NCI-H1048 (cell line): ENCODE measurements at regions not wholly inside any gene's neighbourhood (a gene's known extent, or its start where the extent isn't known, plus 50 kb on each side); places are given as distances from the start of the nearest gene placed in this dataset.
"Not testable (repeated sequence)": the region's sequence is repeated elsewhere in the genome, so short reads cannot be mapped to it uniquely, and the experiment has no call there.

ENCODE experiments used
- DNase-seq: peaks from one replicate; lab custom pipeline; 2025; lab: John Stamatoyannopoulos, UW

DNA sequence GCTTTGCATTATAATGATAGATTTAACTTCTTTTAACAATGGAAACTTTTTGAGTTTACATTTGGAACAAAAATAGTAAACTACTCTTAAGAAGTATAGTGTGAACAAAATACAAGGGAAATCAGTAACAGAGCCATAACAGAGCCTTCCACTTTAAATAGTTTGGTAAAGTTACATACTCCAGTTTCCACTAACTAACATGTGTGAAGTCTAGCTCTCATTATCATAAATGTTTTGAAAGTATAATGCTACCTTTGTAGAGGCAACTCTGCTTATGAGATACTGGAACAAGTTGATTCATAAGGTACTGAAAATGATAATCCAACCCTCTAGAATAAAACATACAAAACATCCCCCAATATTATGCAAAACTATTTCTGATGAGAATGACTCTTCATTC, 1155.1 kb upstream of the ADGRL2 start:
- no peak for DNase-seq

GRCh38 chr1:80640978-80641377, 1159.8 kb upstream of the ADGRL2 start:
- no peak for DNase-seq

DNA sequence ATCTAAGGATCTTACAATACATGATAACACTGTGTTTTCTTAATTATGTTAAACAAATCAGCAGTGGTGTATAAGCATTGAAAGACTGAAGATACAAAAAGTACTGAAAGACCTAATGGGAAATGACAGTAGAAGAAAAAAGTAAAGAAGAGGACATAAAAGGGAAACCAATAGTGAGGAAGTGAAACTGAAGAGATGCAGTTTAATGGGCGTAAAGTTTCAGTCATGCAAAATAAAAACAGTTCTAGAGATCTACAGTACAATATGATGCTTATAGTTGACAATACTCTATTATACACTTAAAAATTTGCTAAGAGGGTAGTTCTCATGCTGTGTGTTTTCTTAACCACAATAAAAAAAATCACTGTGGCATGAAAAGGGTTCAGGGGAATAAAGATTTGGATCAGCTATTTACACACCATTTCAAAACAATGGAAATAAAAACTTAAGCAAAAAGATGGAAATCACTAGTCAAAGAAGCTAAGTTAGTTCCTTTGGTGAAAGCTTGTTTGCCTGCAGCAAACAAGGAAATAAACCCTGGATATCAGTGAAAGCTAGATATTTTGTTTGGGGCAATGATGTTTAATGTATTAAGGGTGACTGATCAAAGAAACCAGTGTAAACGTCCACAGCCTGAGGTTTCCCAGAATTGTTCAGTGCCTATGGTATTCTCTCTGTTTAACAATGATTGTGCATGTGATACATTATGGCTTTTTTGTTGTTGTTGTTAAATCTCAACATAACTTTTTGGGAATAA, 1160.8 kb upstream of the ADGRL2 start:
- DNase-seq, result no peak

GRCh38 chr1:80633947-80634706, 1166.6 kb upstream of the ADGRL2 start:
- DNase-seq, result no peak

DNA sequence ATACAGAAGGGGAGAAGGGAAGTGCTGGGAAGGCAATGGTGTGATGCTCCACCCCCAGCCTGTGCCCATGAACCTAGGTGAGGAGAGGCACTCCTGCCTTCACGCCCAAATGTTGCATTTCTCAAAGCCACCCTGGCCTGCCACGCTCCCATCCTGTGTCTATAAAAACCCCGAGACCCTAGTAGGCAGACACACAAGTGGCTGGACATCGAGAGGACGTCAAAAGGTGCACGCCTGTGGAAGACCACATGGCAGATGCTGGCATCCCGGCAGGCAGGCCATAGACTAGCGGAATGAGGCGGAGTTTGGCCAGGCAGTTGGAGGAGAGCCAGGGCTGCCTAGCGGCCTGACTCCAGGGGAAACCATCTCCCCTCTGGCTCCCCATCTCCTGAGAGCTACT, 1168.5 kb upstream of the ADGRL2 start:
- DNase-seq, result no peak

DNA sequence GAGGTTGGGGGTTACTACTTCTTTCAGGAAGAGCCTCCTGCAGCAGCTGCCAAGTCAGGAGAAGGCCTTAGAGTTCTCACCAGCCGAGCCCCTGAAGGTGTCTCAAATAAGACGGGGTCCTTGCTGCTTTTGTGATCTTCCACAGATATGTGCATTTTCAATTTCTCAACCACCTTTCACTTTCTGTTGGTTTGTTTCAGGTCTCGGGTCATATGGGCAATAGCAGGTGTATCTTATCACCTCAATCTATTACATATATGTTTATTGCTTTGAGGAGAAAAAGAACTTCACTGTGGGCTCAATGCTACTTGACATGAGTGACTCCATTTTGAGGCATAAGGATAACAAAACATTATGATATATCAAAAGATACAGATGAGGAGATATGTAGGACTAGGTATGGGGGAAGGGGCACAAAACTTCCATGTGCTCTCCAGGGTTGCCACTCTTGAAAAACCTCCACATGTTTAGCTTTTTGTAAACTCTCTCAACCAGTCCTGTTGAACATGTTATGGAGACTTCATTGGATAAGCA, 1171.4 kb upstream of the ADGRL2 start:
- no peak for DNase-seq

- DNase-seq, result no peak
Measured at GRCh38 chr1:80624682-80625081, 1176.1 kb upstream of the ADGRL2 start.

- DNase-seq, result no peak
Measured at GRCh38 chr1:80607064-80607463, 1193.7 kb upstream of the ADGRL2 start.

- no peak for DNase-seq
Measured at GRCh38 chr1:80594013-80594412, 1206.7 kb upstream of the ADGRL2 start.

DNA sequence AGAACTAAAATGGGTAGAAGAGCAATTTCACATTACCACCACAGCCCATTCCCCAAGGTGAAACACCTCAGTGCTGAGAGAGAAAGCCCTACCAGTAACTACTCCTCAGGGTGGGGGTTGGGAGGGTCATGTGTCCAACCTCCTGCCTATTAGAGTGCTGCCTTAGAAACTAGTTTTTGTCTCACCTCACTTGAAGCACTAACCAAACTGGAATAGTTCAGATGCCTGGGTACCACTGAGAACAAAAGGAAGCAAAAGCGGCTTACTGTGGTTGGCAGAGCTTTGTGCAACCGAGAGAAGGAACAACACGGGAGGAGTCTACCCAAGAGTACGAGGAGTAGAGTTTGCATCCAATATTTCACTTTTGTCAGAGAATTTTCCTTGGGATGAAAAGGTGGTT, 1207.5 kb upstream of the ADGRL2 start:
- no peak for DNase-seq

- no peak for DNase-seq
Measured at GRCh38 chr1:80582980-80583379, 1217.8 kb upstream of the ADGRL2 start.

DNA sequence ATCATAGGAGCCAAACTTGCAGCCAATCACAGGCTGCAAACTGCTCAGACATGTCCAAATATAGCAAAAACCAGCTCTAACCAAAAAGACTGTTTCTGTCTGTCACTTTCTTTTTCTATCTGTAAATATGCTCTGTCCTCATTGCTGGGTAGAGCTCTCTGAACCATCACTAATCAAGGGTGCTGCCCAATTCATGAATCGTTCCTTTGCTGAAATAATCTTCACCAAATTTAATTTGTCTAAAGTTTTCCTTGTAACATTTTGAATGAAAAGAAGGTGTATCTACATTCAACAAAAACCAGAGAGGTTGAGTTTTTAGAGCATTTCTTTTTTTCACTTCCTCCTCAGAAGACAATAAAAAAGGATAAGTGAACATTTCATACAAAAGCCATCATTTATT, 1221.7 kb upstream of the ADGRL2 start:
- DNase-seq, result no peak

DNA sequence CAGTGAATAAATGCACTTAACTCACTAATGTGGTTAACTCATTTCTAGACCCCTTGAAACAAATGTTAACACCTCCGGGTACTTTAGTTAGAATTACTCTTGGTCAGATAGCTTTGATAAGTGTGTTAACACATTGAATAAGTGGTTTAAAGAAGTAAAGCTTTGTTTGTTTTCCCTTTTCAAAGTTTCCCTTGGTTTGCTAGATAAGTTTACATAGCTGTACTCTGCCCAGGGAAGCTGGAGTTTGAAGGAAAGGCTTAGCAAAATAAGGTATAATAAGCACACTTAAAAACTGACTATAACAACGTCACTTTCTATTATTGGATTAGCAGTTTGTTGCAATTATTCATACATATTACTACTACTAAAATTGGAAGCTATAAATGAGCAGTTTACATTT, 1233.9 kb upstream of the ADGRL2 start:
- DNase-seq, result no peak

DNA sequence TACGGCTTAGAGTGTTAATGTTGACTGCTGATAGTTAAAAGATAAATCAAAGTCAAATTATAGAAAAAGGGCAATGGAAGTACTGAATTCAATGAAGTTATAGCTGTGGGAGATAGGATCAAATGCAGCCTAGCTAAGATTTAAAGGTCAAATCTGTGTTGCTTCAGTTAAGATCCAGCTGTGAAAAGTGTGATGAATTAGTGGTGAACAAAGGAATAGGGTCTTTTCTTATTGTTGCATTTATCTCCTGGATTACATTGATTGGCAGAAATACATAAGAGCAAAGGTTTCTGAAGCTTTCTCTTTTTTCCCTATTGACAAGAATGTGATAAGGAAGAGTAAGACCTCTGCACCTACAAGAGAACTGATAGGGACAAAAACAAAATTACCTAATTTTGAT, 1234.6 kb upstream of the ADGRL2 start:
- no peak for DNase-seq

DNA sequence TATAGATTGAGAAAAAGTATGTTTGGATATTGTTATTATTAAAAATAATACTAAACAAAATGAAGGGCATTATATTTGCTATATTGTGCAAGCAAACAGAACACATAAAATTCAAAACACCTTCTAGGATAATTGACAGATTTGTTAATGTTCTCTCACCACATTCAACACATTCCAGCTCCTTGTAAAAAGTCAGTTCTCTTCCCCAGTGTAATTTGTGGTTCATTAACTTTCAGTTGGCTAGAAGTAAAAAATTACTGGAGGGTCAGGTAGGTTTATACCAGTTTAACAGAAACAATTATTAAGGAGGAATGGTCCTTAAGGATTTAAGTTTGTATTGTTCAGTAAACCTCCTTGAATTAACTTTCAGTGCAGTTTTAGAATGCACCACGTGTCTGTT, 1235.3 kb upstream of the ADGRL2 start:
- no peak for DNase-seq

DNA sequence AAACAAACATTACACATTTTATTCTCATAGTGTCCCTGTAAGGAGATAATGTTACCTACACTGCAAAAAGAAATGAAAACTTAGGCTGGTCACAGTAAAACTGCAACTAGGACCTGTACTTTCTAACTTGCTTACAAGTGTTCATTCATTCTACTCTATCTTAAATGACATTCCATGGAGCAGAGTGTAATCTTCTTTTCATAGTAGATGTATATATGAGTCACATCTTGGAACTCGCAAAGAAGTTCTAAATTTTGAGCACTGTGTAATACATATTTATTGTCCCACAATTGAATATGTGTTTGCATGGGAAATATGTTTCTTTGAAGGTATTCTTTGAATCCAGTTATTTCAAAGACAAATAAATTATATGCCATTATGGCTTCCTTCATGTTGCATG, 1258.5 kb upstream of the ADGRL2 start:
- no peak for DNase-seq

DNA sequence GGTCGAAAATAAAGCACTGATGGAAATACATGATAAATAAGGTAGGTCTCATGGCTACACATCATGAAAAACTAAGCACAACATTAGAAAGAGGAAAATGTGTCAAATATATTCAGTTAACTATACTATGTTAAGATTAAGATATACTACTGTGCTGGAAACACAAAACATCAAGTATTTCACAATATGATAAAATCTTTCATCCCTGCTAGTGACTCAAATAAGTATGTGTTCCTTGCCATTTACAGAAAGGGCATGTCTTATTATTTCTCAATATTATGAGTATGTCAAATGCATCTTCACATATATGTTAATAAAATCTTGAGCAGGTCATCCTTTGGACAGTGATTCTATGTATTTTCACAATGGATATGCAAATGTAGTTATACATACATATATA, 1260.1 kb upstream of the ADGRL2 start:
- DNase-seq, result no peak

DNA sequence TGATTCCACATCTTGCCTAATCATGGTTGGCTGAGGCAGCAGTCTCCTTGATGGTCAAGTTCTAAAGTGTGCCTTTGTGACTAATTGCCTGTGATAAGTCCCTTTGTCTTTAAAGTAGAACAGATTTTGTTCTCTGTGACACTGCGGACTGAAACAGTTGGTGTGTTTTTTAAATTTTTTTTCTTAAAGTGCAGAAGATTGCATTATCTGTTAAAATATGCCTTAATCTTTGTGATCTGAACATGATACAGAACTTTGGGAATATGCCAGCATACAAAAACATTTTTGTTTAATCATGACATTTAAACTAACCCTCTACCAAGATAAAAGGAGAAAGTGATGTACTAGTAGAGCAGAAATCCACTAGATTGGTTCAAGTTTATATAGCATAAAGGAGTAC, 1260.6 kb upstream of the ADGRL2 start:
- DNase-seq, result no peak

GRCh38 chr1:80539298-80539697, 1261.4 kb upstream of the ADGRL2 start:
- DNase-seq, result not testable (repeated sequence)

GRCh38 chr1:80536461-80536860, 1264.3 kb upstream of the ADGRL2 start:
- DNase-seq, result no peak

DNA sequence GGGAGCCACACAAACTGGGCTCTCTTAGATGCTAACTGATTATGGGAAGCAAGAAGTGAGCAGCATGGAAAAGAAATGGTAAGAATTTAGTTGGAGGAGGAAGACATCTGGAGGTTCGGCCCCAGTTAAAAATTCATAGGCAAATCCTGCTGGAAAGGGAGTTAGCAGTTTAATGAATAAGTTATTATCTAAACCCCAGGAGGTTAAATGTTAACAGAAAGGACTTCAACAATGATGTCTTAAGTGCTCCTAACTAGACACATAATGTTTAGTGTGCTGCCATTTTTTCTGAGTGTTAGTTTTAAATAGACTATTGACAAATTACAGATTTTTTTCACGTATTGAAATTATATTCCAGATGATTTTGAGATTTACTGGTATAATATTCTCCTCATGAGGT, 1265.3 kb upstream of the ADGRL2 start:
- no peak for DNase-seq

DNA sequence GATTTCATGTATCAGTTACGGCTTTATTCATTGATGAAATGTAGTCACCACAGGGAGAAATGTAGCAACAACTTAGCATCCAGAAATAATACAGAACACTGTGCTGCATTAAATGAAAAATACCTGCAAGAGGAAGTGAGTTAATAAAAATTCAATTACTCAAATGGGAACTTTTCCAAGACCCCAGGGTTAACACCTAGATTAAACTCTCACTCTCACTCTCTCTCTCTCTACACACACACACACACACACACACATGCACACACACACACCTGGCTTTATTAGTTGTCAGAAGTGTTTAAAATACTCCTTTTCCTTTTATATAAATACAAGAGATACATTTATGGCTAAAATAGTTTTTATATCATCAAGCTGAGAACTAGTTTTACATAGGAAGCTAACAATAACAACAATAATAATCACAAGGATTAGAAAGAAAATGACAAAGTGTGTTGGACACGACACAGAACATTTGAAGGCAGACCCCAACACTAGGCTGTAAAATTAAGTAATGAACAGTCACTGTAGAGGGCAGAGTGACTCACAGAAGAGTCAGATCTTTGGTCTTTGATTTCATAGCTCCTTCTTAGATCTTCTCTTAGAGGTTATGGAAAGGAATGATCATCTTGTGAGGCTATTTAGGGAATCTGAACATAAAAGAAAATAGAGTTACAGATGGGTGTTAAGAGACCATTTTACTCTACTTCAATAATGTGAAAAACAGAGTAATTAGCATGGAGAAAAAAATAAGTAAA, 1266.0 kb upstream of the ADGRL2 start:
- no peak for DNase-seq
